ENCODE measurements at regions not wholly inside any gene's neighbourhood (a gene's known extent, or its start where the extent isn't known, plus 50 kb on each side); places are given as distances from the start of the nearest gene placed in this dataset.

- no peak for DNase-seq
- H3K27ac ChIP-seq, result no peak overlapping the region
- TF ChIP-seq CTCF (IDR thresholded peaks at IDR 0.05) (no peak), POLR2A (IDR thresholded peaks at IDR 0.05) (no peak)
- no peaks in the 10 kb centered on the region for H3K9me3 ChIP-seq
- whole genome bisulfite sequencing, 4 donors, result 94 to 97% (median 96%) methylated on average over 6 of the region's 6 CpGs
- H3K4me1 ChIP-seq, result peaks cover 0 to 17% (median 11%) of the 10 kb centered on the region in 12 donors
- H3K4me3 ChIP-seq, result no peak overlapping the region
- no peak for ATAC-seq
- H3K36me3 ChIP-seq, result peaks cover 0 to 3% (median 0%) of the 10 kb centered on the region in 9 donors
- no peaks in the 10 kb centered on the region for H3K27me3 ChIP-seq
- intact Hi-C loops (cut with DNase I), result loop anchor here in 2 of 10 donors (10.0 kb wide), 1 partner anchor 320 kb away; no protein-coding TSS in a partner anchor
These were observed 116.9 kb upstream of the SIRPG start for GRCh38 chr20:1774479-1774878.

- no peaks in the 10 kb centered on the region for H3K9me3 ChIP-seq
- peaks cover 0 to 17% (median 11%) of the 10 kb centered on the region in 12 donors for H3K4me1 ChIP-seq
- no peak overlapping the region for H3K4me3 ChIP-seq
- intact Hi-C loops (cut with DNase I), result loop anchor here in 2 of 10 donors (10.0 kb wide), 1 partner anchor 321 kb away; no protein-coding TSS in a partner anchor
- WGBS, 4 donors, result 89 to 96% (median 95%) methylated on average over 2 of the region's 2 CpGs
- no peak for DNase-seq
- peaks cover 0 to 3% (median 0%) of the 10 kb centered on the region in 9 donors for H3K36me3 ChIP-seq
- H3K27me3 ChIP-seq, result no peaks in the 10 kb centered on the region
- H3K27ac ChIP-seq, result no peak overlapping the region
- ATAC-seq, result no peak
- TF ChIP-seq CTCF (IDR thresholded peaks at IDR 0.05) (no peak), POLR2A (IDR thresholded peaks at IDR 0.05) (no peak)
These were observed 116.2 kb upstream of the SIRPG start for GRCh38 chr20:1773816-1774215.

GRCh38 chr20:1769491-1769890, 111.9 kb upstream of the SIRPG start:
- H3K9me3 ChIP-seq, result no peaks in the 10 kb centered on the region
- no peak for ATAC-seq
- intact Hi-C loops (cut with DNase I), result loop anchor here in 8 of 10 donors (10.0 kb wide), 5 partner anchors 315 to 685 kb away; no protein-coding TSS in a partner anchor
- TF ChIP-seq POLR2A (IDR thresholded peaks at IDR 0.05) (no peak), CTCF (IDR thresholded peaks at IDR 0.05) (no peak)
- 81 to 89% (median 88%) methylated on average over 3 of the region's 3 CpGs for WGBS, 4 donors
- no peak overlapping the region for H3K4me3 ChIP-seq
- no peak overlapping the region for H3K27ac ChIP-seq
- no peaks in the 10 kb centered on the region for H3K27me3 ChIP-seq
- peaks cover 0 to 3% (median 0%) of the 10 kb centered on the region in 9 donors for H3K36me3 ChIP-seq
- DNase-seq, result no peak
- peaks cover 0 to 3% (median 0%) of the 10 kb centered on the region in 12 donors for H3K4me1 ChIP-seq

GRCh38 chr20:1766731-1767130, 109.2 kb upstream of the SIRPG start:
- peaks cover 0 to 4% (median 0%) of the 10 kb centered on the region in 12 donors for H3K4me1 ChIP-seq
- no peak for DNase-seq
- H3K27me3 ChIP-seq, result no peaks in the 10 kb centered on the region
- no peak for ATAC-seq
- WGBS, 4 donors, result 93 to 100% (median 95%) methylated on average over 1 of the region's 1 CpG
- no peaks in the 10 kb centered on the region for H3K36me3 ChIP-seq
- no peak overlapping the region for H3K4me3 ChIP-seq
- TF ChIP-seq POLR2A (IDR thresholded peaks at IDR 0.05), result no peak
- no peak for TF ChIP-seq CTCF (IDR thresholded peaks at IDR 0.05)
- H3K27ac ChIP-seq, result no peak overlapping the region
- intact Hi-C loops (cut with DNase I), result loop anchor here in 8 of 10 donors (10.0 kb wide), 5 partner anchors 318 to 688 kb away; no protein-coding TSS in a partner anchor
- H3K9me3 ChIP-seq, result no peaks in the 10 kb centered on the region
